OCI-LY1 (cell line): ENCODE measurements at regions not wholly inside any gene's neighbourhood (a gene's known extent, or its start where the extent isn't known, plus 50 kb on each side); places are given as distances from the start of the nearest gene placed in this dataset.
"Not testable (repeated sequence)": the region's sequence is repeated elsewhere in the genome, so short reads cannot be mapped to it uniquely, and the experiment has no call there.

Experiments used
- EZH2 ChIP-seq: fragments of 200-600 bp; sonication (generic), shearing (Covaris generic); IDR thresholded peaks from 2 replicates; pipeline ENCODE4 v1.8.0; 2017; ENCODE audit warnings: borderline replicate concordance, mixed run types, mild to moderate bottlenecking, antibody characterized with exemption, low read length, moderate library complexity, mixed read lengths
- TF ChIP-seq, protein P1 (sequence below): fragments of 200-600 bp; sonication (generic), shearing (Covaris generic); IDR thresholded peaks from 2 replicates; pipeline ENCODE4 v1.5.1; 2017; ENCODE audit warnings: mild to moderate bottlenecking, antibody characterized with exemption, low read length, moderate library complexity, mixed read lengths

DNA sequence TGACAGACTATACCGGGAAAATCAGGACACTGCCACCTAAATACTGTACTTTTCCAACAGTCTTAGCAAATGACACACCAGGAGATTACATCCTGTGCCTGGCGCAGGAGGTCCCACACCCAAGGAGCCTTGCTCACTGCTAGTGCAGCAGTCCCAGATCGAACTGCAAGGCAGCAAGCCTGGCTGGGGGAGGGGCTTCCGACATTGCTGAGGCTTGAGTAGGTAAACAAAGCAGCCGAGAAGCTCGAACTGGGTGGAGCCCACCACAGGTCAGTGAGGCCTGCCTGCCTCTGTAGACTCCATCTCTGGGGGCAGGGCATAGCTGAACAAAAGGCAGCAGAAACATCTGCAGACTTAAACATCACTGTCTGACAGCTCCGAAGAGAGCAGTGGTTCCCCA lies 1360.0 kb downstream of the UQCRFS1 start:
- TF ChIP-seq, protein P1, sequence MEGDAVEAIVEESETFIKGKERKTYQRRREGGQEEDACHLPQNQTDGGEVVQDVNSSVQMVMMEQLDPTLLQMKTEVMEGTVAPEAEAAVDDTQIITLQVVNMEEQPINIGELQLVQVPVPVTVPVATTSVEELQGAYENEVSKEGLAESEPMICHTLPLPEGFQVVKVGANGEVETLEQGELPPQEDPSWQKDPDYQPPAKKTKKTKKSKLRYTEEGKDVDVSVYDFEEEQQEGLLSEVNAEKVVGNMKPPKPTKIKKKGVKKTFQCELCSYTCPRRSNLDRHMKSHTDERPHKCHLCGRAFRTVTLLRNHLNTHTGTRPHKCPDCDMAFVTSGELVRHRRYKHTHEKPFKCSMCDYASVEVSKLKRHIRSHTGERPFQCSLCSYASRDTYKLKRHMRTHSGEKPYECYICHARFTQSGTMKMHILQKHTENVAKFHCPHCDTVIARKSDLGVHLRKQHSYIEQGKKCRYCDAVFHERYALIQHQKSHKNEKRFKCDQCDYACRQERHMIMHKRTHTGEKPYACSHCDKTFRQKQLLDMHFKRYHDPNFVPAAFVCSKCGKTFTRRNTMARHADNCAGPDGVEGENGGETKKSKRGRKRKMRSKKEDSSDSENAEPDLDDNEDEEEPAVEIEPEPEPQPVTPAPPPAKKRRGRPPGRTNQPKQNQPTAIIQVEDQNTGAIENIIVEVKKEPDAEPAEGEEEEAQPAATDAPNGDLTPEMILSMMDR, result not testable (repeated sequence)
- not testable (repeated sequence) for TF ChIP-seq EZH2
